ENCODE measurements at regions not wholly inside any gene's neighbourhood (a gene's known extent, or its start where the extent isn't known, plus 50 kb on each side); places are given as distances from the start of the nearest gene placed in this dataset.

- TF ChIP-seq CTCF (IDR thresholded peaks at IDR 0.05) (no peak), ZFX (IDR thresholded peaks at IDR 0.05; ENCODE audit: borderline replicate concordance) (no peak)
These were observed 299.8 kb downstream of the KLF6 start for GRCh38 chr10:3485057-3485686.

Measured in 22Rv1 (cell line).